Stimulated activated effector memory CD8-positive, alpha-beta T cell treated with anti-CD3 and anti-CD28 coated beads, Interleukin-12 subunit alpha, Interleukin-12 subunit beta, amount 100 ng/mL, for 72 hours (primary cell): ENCODE measurements at regions not wholly inside any gene's neighbourhood (a gene's known extent, or its start where the extent isn't known, plus 50 kb on each side); places are given as distances from the start of the nearest gene placed in this dataset.
"Not testable (repeated sequence)": the region's sequence is repeated elsewhere in the genome, so short reads cannot be mapped to it uniquely, and the experiment has no call there.

Experiments used
- ATAC-seq: fragments of 150-1000 bp; cut with Tn5 transposase; 2 replicates; pipeline ENCODE4 v1.10.0; 2021
- DNase-seq, 2 donors: peaks; one replicate each; pipeline ENCODE4 v3.0.0; 2021 to 2022; ENCODE audit warnings: low spot score in 2 of 2
- H3K27ac Mint-ChIP-seq: one replicate; pipeline ENCODE4 v1.8.0; 2022; ENCODE audit warnings: mild to moderate bottlenecking, mixed read lengths
- H3K36me3 Mint-ChIP-seq: one replicate; pipeline ENCODE4 v1.8.0; 2022; ENCODE audit warnings: mild to moderate bottlenecking, mixed read lengths
- H3K4me1 Mint-ChIP-seq: one replicate; pipeline ENCODE4 v1.8.0; 2022; ENCODE audit warnings: mixed read lengths
- H3K4me3 Mint-ChIP-seq: one replicate; pipeline ENCODE4 v1.8.0; 2022; ENCODE audit warnings: mild to moderate bottlenecking, mixed read lengths
- H3K9me3 Mint-ChIP-seq: one replicate; pipeline ENCODE4 v1.8.0; 2022; ENCODE audit warnings: mixed read lengths

- H3K36me3 Mint-ChIP-seq, result no peaks in the 10 kb centered on the region
- DNase-seq, result no peak
- no peak overlapping the region for H3K4me3 Mint-ChIP-seq
- ATAC-seq, result no peak
- no peak overlapping the region for H3K27ac Mint-ChIP-seq
- H3K4me1 Mint-ChIP-seq, result peaks cover 7% of the 10 kb centered on the region
- H3K9me3 Mint-ChIP-seq, result no peaks in the 10 kb centered on the region
Observed at GRCh38 chr18:22521026-22521707, 103.5 kb upstream of the CTAGE1 start.

- Mint-ChIP-seq H3K36me3 (no peaks in the 10 kb centered on the region), H3K4me3 (no peak overlapping the region), H3K4me1 (peaks cover 7% of the 10 kb centered on the region), H3K27ac (no peak overlapping the region), H3K9me3 (no peaks in the 10 kb centered on the region)
- DNase-seq (no peak), ATAC-seq (no peak)
Observed at GRCh38 chr18:22523481-22523880, 105.8 kb upstream of the CTAGE1 start.

GRCh38 chr18:22524783-22525182 is 107.1 kb upstream of the CTAGE1 start:
- no peaks in the 10 kb centered on the region for H3K9me3 Mint-ChIP-seq
- H3K4me3 Mint-ChIP-seq, result no peak overlapping the region
- H3K4me1 Mint-ChIP-seq, result peaks cover 7% of the 10 kb centered on the region
- DNase-seq, result no peak
- no peaks in the 10 kb centered on the region for H3K36me3 Mint-ChIP-seq
- ATAC-seq, result no peak
- no peak overlapping the region for H3K27ac Mint-ChIP-seq

GRCh38 chr18:22525313-22525712 is 107.6 kb upstream of the CTAGE1 start:
- ATAC-seq (no peak), DNase-seq (no peak)
- Mint-ChIP-seq H3K27ac (no peak overlapping the region), H3K4me1 (peaks cover 7% of the 10 kb centered on the region), H3K36me3 (no peaks in the 10 kb centered on the region), H3K4me3 (no peak overlapping the region), H3K9me3 (no peaks in the 10 kb centered on the region)

- DNase-seq, result no peak
- Mint-ChIP-seq H3K36me3 (no peaks in the 10 kb centered on the region), H3K27ac (no peak overlapping the region), H3K4me1 (peaks cover 7% of the 10 kb centered on the region), H3K4me3 (no peak overlapping the region), H3K9me3 (no peaks in the 10 kb centered on the region)
- no peak for ATAC-seq
Observed at GRCh38 chr18:22525883-22526282, 108.2 kb upstream of the CTAGE1 start.

- no peak overlapping the region for H3K4me3 Mint-ChIP-seq
- DNase-seq, result no peak
- H3K36me3 Mint-ChIP-seq, result no peaks in the 10 kb centered on the region
- no peak overlapping the region for H3K27ac Mint-ChIP-seq
- peaks cover 5% of the 10 kb centered on the region for H3K4me1 Mint-ChIP-seq
- ATAC-seq, result no peak
- no peaks in the 10 kb centered on the region for H3K9me3 Mint-ChIP-seq
Observed at GRCh38 chr18:22528291-22528690, 110.6 kb upstream of the CTAGE1 start.

- H3K4me1 Mint-ChIP-seq, ATAC-seq, H3K27ac Mint-ChIP-seq, DNase-seq, H3K36me3 Mint-ChIP-seq, H3K4me3 Mint-ChIP-seq, H3K9me3 Mint-ChIP-seq: not testable (repeated sequence)
Observed at GRCh38 chr18:22534706-22535105, 117.0 kb upstream of the CTAGE1 start.

GRCh38 chr18:22536558-22536957 is 118.8 kb upstream of the CTAGE1 start:
- Mint-ChIP-seq H3K9me3 (no peaks in the 10 kb centered on the region), H3K4me1 (no peaks in the 10 kb centered on the region), H3K4me3 (no peak overlapping the region), H3K36me3 (no peaks in the 10 kb centered on the region), H3K27ac (no peak overlapping the region)
- DNase-seq (no peak), ATAC-seq (no peak)

GRCh38 chr18:22538426-22538825 is 120.7 kb upstream of the CTAGE1 start:
- no peak for ATAC-seq
- no peak overlapping the region for H3K4me3 Mint-ChIP-seq
- DNase-seq, result no peak
- no peaks in the 10 kb centered on the region for H3K36me3 Mint-ChIP-seq
- H3K4me1 Mint-ChIP-seq, result peaks cover 2% of the 10 kb centered on the region
- H3K27ac Mint-ChIP-seq, result no peak overlapping the region
- no peaks in the 10 kb centered on the region for H3K9me3 Mint-ChIP-seq

- ATAC-seq (no peak), DNase-seq (no peak)
- Mint-ChIP-seq H3K36me3 (no peaks in the 10 kb centered on the region), H3K27ac (no peak overlapping the region), H3K9me3 (no peaks in the 10 kb centered on the region), H3K4me3 (no peak overlapping the region), H3K4me1 (peaks cover 8% of the 10 kb centered on the region)
Observed at GRCh38 chr18:22539051-22539765, 121.5 kb upstream of the CTAGE1 start.

GRCh38 chr18:22541232-22541631 is 123.5 kb upstream of the CTAGE1 start:
- no peaks in the 10 kb centered on the region for H3K36me3 Mint-ChIP-seq
- ATAC-seq (no peak), DNase-seq (no peak)
- H3K4me1 Mint-ChIP-seq, result peaks cover 18% of the 10 kb centered on the region
- H3K27ac Mint-ChIP-seq, result no peak overlapping the region
- no peak overlapping the region for H3K4me3 Mint-ChIP-seq
- H3K9me3 Mint-ChIP-seq, result no peaks in the 10 kb centered on the region

- DNase-seq (no peak), ATAC-seq (no peak)
- Mint-ChIP-seq H3K9me3 (no peaks in the 10 kb centered on the region), H3K36me3 (no peaks in the 10 kb centered on the region), H3K4me3 (no peak overlapping the region), H3K4me1 (peaks cover 18% of the 10 kb centered on the region), H3K27ac (no peak overlapping the region)
Observed at GRCh38 chr18:22542406-22542835, 124.7 kb upstream of the CTAGE1 start.

- no peaks in the 10 kb centered on the region for H3K9me3 Mint-ChIP-seq
- ATAC-seq, result no peak
- no peak for DNase-seq
- H3K4me3 Mint-ChIP-seq, result no peak overlapping the region
- peaks cover 18% of the 10 kb centered on the region for H3K4me1 Mint-ChIP-seq
- H3K27ac Mint-ChIP-seq, result no peak overlapping the region
- no peaks in the 10 kb centered on the region for H3K36me3 Mint-ChIP-seq
Observed at GRCh38 chr18:22543769-22544168, 126.1 kb upstream of the CTAGE1 start.

- no peak overlapping the region for H3K27ac Mint-ChIP-seq
- H3K36me3 Mint-ChIP-seq, result no peaks in the 10 kb centered on the region
- H3K9me3 Mint-ChIP-seq, result no peaks in the 10 kb centered on the region
- DNase-seq (no peak), ATAC-seq (no peak)
- peaks cover 18% of the 10 kb centered on the region for H3K4me1 Mint-ChIP-seq
- H3K4me3 Mint-ChIP-seq, result no peak overlapping the region
Observed at GRCh38 chr18:22544626-22545025, 126.9 kb upstream of the CTAGE1 start.

GRCh38 chr18:22545066-22545760 is 127.5 kb upstream of the CTAGE1 start:
- no peak overlapping the region for H3K4me3 Mint-ChIP-seq
- no peaks in the 10 kb centered on the region for H3K9me3 Mint-ChIP-seq
- DNase-seq (no peak), ATAC-seq (no peak)
- H3K36me3 Mint-ChIP-seq, result no peaks in the 10 kb centered on the region
- peaks cover 18% of the 10 kb centered on the region for H3K4me1 Mint-ChIP-seq
- no peak overlapping the region for H3K27ac Mint-ChIP-seq
